ENCODE measurements at regions not wholly inside any gene's neighbourhood (a gene's known extent, or its start where the extent isn't known, plus 50 kb on each side); places are given as distances from the start of the nearest gene placed in this dataset.
A peak's percentile ranks its signal among the peaks of the same experiment; 100 is the strongest.
"Not testable (repeated sequence)": the region's sequence is repeated elsewhere in the genome, so short reads cannot be mapped to it uniquely, and the experiment has no call there.

DNA sequence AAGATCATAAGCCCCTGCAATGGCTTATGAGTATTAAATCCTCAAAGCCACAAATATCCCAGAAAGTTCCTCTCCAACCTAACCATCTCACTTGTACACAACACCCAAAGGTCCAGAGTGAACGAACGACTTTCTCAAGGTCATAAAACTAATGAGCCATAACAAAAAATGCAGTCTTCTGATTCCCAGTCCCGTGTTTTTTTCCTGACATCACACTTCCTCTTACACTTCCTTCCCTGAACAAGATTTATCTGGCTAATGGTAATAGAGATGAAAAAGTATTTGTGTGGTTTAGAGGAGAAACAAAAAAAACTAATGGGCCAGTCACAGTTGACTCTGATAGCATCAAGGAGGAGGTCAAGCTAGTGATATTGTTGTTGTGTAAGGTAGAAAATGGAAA, 99.5 kb upstream of the KLHL13 start:
- no peak for DNase-seq

DNA sequence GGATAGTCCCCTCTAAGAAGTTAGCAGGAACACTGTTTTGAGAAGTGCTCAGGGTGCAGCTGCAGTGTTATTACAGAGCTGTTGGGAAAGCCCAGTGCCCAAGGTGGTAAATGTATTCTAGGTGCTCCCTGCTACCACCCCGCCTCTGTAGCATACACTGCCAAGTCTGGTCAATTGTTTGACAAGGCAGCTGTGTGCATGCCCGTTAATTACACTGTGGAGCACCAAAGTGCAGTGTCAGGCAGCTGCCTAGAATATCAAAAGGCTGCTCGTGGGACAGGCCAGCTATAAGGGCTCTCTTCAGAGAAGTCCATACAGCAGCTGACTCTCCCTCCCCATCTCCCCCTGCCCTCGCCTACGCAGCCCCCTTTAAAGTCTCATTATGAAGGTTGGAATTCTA, 99.9 kb upstream of the KLHL13 start:
- peak; percentile 28 for DNase-seq

DNA sequence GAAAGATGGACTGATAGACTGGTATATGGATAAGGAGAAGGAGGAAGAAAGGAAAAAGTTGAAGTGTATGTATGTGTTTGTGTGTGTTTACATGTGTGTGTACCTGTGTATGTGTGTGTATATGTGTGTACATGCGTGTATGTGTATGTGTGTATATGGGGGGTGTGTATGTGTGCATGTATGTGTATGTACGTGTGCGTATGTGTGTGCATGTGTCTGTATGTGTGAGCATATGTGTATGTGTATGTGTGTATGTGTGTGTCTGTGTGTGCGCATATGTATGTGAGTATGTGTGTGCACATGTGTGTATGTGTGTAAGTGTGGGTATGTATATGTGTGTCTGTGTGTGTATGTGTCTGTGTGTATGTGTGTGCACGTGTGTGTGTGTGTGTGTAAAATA, 101.5 kb upstream of the KLHL13 start:
- DNase-seq = no peak

DNA sequence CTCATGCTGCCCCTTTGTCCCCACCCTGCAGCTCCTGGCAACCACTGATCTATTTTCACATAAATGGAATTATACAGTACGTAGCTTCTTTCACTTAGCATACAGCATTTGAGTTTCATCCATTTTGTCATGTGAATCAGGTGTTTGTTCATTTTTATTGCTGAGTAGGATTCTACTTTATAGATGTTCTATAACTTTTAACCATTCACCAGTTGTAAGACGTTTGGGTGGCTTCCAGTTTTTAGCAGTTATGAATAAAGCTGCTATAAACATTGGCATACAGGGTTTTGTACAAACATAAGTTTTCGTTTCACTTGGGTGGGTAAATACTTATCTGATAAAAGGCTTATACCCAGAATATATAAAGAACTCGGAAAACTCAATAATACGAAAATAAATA, 102.3 kb upstream of the KLHL13 start:
- no peak for DNase-seq

DNA sequence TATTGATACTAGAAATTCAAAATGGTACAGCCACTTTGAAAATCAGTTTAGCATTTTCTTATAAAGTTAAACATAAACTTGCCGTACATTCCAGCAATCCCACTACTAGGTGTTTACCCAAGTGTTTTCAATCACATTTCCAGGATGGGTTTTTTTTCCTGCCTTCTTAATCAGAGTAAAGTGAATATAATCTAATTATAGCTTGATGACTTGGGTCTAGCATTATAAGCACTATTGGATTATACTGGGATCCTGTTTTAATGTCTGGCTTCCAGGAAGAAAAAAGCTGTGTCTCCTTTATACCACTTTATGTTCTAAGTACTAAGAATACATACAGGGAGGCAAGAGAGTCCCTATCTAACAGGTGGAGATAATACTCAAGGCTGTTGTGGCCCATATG, 103.3 kb upstream of the KLHL13 start:
- DNase-seq = no peak

DNA sequence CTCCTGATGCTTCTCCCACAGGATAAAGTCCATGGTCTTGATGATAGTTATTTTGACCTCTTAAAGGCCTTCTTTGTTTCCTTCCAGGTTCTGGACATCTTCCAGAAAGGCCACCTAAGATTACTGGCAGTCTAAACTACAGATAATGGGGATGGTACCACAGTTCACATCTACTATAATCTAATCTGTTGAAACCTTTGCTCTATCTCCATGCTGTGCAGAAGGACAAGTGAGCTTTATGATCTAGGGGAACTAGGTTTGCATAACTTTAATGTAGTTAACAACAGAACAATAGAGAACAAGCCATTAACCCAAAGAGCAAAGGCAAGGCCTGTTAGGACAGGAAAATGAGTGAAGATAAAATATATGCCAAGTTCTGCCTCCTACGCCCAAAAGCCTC, 103.9 kb upstream of the KLHL13 start:
- no peak for DNase-seq

DNA sequence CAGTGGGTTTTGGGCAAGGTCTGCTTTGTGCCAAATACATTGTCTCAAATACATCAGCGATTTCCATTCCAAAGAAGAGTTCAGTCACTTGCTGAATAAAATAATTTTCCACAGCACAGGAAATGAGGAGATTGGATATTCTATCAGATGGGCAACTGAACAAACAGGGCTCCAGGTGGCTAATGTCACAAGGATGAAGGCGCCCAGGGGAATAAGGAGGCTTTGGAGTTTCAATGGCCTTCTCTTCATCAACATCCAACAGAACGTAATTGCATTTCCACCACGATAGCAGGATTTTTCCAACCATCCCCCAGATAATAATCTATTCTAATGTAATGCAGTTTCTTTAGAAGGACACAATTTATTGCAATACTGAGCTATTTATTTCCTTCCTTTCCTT, 104.7 kb upstream of the KLHL13 start:
- DNase-seq = no peak

DNA sequence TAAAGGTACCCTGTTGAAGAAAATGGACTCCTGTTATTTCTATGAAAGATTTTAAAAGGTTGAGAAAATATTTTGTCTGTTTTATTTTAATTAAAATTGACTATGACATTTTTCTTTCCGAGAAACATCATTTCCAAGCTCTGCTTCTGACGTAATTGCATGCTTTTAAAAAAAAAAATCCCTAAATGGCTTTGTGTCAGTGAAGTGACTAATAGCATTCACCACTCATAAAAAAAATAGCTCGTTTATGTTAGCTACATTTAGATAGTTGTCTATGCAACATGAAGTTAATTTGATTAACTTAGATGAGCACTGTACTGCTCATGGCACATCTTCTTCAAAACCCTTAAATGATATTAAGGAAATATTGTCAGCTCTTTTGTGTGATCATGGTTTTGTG, 105.1 kb upstream of the KLHL13 start:
- DNase-seq = no peak

DNA sequence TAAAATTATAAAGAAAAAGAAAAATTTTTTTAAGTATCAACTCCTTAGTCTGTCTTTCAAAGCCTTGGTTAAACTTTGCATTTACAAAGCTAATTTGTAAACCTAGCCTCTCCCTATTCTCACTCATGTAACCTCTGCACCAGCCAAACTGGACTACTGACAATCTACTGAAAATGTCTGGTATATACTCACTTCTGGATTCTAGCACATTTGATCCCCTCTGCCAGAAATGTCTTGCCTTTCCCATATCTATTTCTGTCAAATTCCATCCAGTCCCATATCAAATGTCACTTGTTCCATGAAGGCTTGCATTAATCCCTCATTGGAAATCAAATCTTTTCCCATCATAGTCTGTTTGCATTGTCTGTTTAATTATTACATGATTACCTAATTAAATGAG, 105.8 kb upstream of the KLHL13 start:
- DNase-seq = no peak

DNA sequence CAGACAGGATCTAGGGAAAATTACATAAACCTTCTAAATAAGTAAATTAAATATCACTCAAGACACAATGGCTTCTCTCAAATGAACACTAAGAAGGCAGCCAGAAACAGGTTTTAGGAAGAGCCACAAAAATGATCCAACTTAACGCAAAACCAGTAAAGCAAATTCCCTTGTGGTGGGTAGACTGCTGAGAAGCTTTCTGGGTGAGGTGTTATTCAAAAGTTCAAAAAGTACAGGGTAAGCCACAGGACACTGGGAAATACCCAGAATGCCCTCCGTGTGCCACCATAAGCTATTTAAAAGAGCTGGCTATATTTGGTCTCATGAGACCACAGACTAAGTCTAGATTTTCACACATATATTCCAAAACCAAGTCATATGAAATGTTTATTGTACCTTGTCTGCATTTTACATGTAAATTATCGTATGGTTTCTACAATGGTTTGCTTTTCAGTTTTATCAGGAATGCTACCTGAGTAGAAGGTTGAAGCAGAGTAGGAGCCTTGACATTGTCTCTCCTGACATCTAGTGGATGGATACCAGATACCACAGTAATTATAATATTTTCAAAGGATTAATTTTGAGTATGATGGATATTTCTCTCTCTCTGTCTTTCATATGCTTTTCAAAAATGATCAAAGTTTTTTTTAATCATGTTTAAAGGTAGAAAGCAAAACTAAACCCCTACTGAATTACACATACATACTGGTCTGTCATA, 109.3 kb upstream of the KLHL13 start:
- DNase-seq = peak; percentile 2

DNA sequence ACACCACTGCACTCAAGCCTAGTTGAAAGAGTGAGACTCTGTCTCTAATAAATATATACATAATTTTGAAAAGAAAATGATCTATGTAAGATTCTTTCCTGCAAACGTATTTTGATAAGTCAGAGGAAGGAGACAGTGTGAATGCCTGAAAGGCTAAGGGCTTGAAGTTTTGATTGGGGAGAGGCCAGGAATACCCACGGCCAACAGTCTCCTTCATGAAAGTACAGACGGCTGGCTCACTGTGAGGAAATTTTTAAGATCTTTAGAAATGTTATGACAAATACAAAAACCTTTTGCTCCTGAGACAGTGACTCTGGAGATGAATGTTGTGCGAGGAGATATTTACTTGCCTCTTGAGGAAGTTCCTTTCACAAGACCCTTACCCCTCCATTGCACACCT, 111.4 kb upstream of the KLHL13 start:
- DNase-seq = no peak

DNA sequence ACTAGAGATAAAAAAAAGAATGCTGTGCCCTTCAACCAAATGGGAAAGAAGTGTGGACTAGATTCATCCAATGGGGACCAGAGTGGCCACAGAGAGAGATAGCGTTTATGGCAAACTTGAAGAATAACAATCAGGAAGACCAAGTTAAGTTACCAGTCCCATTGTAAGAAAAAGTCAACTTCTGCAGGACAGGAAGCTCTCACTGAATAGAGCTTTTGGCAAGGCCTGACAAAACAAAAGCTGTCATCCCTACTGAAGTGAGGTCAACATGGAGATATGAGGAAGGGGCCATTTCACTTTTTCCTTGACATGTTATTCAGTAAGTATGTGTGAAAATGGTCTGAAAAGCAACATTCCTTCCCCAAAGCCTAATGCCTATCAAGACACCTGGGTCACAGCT, 111.8 kb upstream of the KLHL13 start:
- no peak for DNase-seq

DNA sequence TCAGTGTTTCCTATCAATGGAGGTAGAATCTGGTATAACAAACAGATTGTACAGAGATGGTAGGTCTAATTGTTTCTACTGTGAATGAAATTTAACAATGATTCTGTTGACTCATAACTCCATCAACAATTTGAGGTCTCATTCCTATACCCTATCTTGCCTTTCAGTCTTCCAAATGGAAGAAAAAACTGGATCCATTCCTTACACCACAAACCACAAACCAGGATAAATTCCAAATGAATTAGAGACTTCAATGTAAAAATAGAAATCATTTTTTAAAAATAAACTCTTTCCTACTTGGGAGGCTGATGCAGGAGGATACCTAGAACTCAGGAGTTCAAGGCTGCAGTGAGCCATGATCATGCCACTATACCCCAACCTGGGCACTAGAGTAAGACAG, 114.4 kb upstream of the WDR44 start:
- no peak for DNase-seq

DNA sequence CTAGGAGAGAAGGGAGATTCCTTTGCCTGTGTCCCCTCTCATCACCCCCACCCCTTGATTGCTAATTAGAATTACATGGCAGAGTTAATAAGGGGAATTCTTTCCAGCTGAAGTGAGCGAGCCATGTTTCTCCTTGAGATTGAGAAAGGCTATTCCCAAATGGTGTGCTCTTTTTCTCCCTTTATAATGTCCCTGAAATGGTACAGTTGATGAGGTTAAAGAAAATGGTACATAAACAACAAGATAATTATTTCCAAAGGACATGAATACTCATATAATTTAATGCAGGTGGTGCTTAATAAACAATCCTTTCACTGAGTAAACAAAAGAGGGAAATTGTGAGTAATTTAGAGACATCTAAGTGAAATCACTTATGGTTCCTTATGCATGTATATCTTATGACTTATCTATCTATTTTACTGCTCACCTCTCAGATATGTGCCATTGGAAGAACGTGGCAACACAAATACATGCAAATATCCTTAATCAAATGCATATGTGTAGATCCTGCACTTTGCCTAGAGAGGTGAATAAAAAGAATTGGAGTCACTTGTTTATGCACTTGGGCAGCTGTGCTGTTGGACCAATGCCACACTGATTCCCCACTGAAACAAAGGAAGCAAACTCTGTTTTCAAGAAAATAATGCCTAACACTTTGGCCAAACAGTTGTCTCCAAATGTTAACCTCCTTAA, 106.6 kb upstream of the WDR44 start:
- no peak for DNase-seq

DNA sequence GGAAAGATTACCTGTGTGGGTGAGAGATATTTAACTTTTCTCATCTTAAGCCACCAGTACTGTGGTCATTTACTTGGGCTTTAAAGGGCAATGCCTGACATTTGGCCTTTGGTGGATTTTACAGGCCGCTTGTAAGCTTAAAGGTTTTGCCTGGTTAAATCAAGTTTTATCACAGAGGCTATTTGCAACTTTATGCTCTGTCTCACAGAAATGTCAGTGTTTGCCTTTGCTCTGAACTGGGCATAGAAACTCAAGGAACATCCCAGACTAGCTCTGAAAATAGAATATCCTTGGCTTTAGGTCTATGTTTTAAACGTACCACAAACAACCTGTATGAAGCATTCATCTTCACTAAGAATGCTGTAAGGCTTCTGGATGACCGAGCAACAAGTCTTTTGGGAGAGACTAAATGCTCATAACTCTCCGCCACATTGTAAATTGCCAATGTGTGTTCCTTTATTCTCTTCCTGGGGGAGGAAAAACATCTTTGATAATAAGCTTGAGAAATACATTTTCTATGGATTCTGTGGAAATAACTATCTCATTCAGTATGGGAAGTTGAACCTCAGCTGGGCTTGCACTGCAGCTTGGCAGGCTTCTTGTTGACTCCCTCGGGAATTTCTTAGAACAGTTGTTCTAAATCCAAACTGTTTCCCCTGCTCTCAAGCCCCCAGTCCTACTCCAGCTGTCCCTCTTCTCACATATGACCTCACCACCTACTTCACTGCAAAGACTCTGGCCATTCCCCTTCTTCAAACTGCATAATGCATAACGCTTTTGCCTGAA, 105.8 kb upstream of the WDR44 start:
- no peak for DNase-seq

DNA sequence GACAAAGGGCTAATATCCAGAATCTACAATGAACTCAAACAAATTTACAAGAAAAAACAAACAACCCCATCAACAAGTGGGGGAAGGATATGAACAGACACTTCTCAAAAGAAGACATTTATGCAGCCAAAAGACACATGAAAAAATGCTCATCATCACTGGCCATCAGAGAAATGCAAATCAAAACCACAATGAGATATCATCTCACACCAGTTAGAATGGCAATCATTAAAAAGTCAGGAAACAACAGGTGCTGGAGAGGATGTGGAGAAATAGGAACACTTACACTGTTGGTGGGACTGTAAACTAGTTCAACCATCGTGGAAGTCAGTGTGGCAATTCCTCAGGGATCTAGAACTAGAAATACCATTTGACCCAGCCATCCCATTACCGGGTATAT, 98.9 kb upstream of the WDR44 start:
- not testable (repeated sequence) for DNase-seq

DNA sequence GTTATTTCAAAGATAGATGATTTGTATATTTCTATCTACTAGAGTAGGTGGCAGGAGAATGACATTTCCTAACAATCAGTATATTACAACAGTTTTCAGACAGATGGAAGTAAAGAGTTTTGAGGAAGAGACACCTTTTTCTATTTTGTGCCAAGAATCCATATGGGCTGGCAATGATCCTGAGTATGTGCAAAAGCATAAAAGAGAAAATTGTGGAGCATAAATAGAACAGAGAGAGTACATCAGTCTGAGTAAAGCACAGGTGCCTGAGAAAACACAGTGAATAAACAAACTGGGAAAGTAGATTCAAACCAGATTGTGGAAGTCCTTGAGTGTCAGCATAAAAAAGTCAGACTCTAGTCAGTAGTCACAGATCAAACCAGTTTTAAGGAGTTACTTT, 96.8 kb upstream of the WDR44 start:
- DNase-seq = no peak

DNA sequence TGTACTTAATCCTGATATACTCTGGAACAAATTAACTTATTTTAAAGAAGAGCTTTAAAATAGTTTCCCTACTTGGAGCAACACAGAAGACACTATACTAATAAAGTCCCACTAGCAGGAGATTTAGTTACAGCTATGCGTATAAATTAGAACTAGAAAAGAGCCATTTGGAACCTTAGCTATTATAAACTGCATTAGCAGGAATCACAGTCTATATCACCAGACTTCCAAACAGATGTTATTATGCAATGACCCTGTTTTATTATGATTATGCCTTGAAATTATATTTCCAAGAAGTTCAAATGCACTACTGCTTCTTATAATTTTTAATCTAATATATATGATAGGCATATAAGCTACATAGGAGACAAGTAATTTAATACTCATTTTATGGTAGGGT, 95.5 kb upstream of the WDR44 start:
- DNase-seq = no peak

DNA sequence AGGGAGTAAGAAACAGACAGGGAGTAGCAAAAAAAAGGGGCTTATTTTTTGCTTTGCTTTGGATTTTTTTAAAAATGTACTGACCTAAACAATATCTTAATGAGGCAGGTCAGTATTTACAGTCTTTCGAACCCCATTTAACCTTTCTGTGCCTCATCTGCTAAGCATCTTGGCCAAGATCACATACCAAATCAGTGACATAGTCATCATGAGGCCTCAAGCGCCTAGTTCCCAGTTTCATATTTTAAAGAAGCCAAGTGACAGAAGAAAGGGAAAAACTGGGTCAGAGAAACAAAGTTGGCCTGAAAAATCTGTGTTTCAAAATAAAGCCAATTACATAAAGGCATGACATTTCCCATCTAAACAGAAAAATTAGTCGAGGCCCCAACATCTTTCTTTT, 94.6 kb upstream of the WDR44 start:
- no peak for DNase-seq

DNA sequence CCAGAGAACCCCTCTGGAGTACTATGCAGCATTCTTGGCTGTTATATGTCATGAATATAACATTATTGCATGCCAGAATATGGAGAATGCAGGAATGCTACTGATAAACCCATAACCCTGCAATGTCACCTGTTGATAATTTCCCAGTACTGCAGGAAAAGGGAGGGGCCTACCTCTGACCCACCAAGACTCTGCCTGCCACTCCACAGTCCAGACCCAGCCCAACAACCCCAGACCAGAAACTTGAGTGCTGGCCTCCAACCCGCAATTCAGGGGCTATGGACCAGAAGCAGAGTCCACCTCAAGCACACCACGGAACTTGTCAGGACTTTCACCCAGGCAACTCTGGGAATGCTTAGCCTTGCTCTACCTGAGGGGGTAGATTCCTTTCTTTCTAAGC, 92.9 kb upstream of the WDR44 start:
- DNase-seq = no peak

DNA sequence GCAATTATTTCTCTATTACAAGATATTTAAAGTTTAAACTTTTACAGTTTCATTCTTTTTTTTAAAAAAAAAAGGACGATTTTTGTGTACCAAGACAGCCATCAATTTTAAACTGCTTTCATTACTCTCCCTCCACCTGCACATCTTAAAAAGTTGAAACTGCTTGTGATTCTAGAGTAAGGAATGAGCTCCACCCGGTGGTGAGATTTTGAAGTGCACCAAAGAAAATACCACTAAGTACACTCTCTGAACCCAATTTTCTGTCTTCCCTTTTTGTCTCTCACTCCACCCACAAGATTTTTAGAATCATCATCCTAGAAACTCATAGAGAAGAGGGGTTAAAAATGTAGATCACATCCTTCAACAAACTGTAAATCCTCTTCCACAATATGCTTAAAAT, 91.3 kb upstream of the WDR44 start:
- no peak for DNase-seq

DNA sequence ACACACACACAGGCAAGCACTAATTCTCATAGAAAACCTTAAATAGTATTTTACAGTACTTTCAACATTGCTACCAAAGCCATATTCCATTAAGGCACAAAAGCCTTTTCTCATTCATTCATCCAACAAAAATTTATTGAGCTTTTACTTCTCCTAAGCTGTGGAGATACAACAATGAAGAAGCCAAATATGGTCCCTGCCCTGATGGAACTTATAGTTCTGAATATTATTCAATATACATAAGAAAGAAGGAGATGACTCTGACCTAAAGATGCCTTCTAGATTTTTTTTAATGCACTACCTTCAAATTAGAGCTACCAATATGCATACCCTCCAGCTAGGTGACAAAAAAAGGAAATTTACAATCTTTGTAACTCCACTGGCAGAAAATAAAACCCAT, 90.0 kb upstream of the WDR44 start:
- no peak for DNase-seq

DNA sequence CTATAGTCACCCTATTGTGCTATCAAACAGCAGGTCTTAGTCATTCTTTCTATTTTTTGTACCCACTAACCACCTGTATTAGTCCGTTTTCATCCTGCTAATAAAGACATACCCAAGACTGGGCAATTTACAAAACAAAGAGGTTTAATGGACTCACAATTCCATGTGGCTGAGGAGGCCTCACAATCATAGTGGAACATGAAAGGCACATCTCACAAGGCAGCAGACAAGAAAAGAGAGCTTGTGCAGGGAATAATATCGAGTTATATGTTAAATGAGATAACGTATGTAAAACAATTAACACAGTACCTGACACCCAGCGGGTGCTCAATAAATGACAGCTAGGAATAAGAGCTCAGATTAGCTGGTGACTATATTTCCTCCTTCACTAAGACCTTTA, 88.1 kb upstream of the WDR44 start:
- DNase-seq = no peak

DNA sequence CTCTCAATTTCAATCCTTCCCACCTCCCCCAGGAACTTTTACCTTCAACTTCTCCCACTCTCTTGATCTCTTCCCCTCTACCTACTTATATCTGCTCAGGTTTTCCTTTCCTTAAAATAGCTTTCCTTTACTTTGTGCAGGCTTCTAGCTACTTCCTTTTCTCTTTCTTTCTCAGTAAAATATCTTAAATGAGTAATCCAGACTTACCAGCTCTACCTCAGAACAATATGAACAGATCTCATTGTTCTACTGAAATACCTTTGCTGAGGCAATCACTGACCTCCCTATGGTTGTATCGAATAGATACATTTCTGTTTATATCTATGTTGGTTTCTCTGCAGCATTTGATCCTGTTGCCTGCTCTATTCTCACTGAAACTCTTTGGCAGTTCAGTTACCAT, 86.7 kb upstream of the WDR44 start:
- DNase-seq = no peak
